HCT116 (cell line): ENCODE measurements at regions not wholly inside any gene's neighbourhood (a gene's known extent, or its start where the extent isn't known, plus 50 kb on each side); places are given as distances from the start of the nearest gene placed in this dataset.

ENCODE experiments used
- ATAC-seq: fragments of 200-7000 bp; cut with Tn5 transposase; 2 replicates; pipeline ENCODE4 v1.9.1; 2020; ENCODE audit warnings: mild to moderate bottlenecking, moderate library complexity
- BruUV-seq: library from RNA; stranded (reverse); fragments of 400-500 nt; replicated peaks from 2 replicates; lab custom pipeline; 2021; lab: Mats Ljungman, UMichigan
- CTCF ChIA-PET: fragments of 300-600 bp; sonication (Branson Sonifier 250); formaldehyde crosslinking; loops from one replicate; lab custom pipeline; 2021; ENCODE audit warnings: antibody characterized with exemption; lab: Charles Lee
- POLR2A ChIA-PET: fragments of 300-600, 350-600 bp; sonication (Branson Sonifier 250); formaldehyde crosslinking; loops from one replicate; lab custom pipeline; 2021; ENCODE audit warnings: antibody characterized with exemption; lab: Charles Lee
- RAD21 ChIA-PET, 2 experiments: fragments of 300-600 bp; sonication (Branson Sonifier 250); formaldehyde crosslinking; loops; one replicate each; lab custom pipeline; 2023; ENCODE audit warnings: low total read pairs in 2 of 2; ENCODE audit not compliant: uncharacterized antibody in 2 of 2, unreplicated experiment in 2 of 2, low non-redundant PET in 1 of 2; lab: Charles Lee
- DNase-seq: peaks from one replicate; pipeline ENCODE4 v3.0.0-alpha.2; 2010; ENCODE audit warnings: low read depth, low spot score
- H2AFZ ChIP-seq: fragments of 200-600 bp; shearing (Covaris generic), sonication (generic); 2 replicates; pipeline ENCODE4 v1.6.1; 2017; ENCODE audit warnings: low read depth, mixed run types, mixed read lengths, antibody characterized with exemption, low read length; ENCODE audit not compliant: poor library complexity, severe bottlenecking
- H3K27ac ChIP-seq: 2 replicates; pipeline ENCODE4 v1.5.1; 2012; ENCODE audit warnings: low read depth, low read length
- H3K27me3 ChIP-seq: fragments of 200-600 bp; sonication (generic); 2 replicates; pipeline ENCODE4 v1.6.1; 2016; ENCODE audit warnings: mixed run types, low read length, mixed read lengths; ENCODE audit not compliant: insufficient read depth
- H3K36me3 ChIP-seq, 2 experiments: fragments of 200-500 bp in 1 of 2; fragments of 200-600 bp in 1 of 2; sonication (Bioruptor generic) in 1 of 2; sonication (generic) in 1 of 2; 2 replicates each; pipeline versions ENCODE4 v1.5.1 to v1.6.1; 2014 to 2016; ENCODE audit warnings: low read length in 2 of 2, inconsistent platforms in 1 of 2, mixed read lengths in 1 of 2, mixed run types in 1 of 2; ENCODE audit not compliant: insufficient read depth in 2 of 2, control insufficient read depth in 1 of 2
- H3K4me1 ChIP-seq, 2 experiments: fragments of 200-600 bp in 1 of 2; sonication (generic) in 1 of 2; 2 replicates each; pipeline versions ENCODE4 v1.5.1 to v1.6.1; 2012 to 2017; ENCODE audit warnings: low read length in 2 of 2, inconsistent platforms in 1 of 2, mild to moderate bottlenecking in 1 of 2, mixed read lengths in 1 of 2, mixed run types in 1 of 2, moderate library complexity in 1 of 2; ENCODE audit not compliant: insufficient read depth in 2 of 2, control insufficient read depth in 1 of 2
- H3K4me2 ChIP-seq: fragments of 200-600 bp; sonication (generic); 2 replicates; pipeline ENCODE4 v1.6.1; 2017; ENCODE audit warnings: mixed run types, low read length, mixed read lengths
- H3K4me3 ChIP-seq, 2 experiments: fragments of 200-600 bp in 1 of 2; sonication (generic) in 1 of 2; replicated peaks in 1 of 2; 2 replicates each; pipeline ENCODE4 v1.5.1; 2011 to 2016; ENCODE audit warnings: low read length in 2 of 2, control low read depth in 1 of 2, low read depth in 1 of 2, mild to moderate bottlenecking in 1 of 2, mixed read lengths in 1 of 2, mixed run types in 1 of 2
- H3K79me2 ChIP-seq: fragments of 200-600 bp; sonication (generic); 2 replicates; pipeline ENCODE4 v1.6.1; 2017; ENCODE audit warnings: mild to moderate bottlenecking, mixed run types, low read length, moderate library complexity, mixed read lengths; ENCODE audit not compliant: insufficient read depth
- H3K9ac ChIP-seq: fragments of 200-600 bp; sonication (generic); 2 replicates; pipeline ENCODE4 v1.6.1; 2016; ENCODE audit warnings: low read length, mixed read lengths
- H3K9me2 ChIP-seq: fragments of 200-600 bp; sonication (generic), shearing (Covaris generic); 2 replicates; pipeline ENCODE4 v1.6.1; 2017; ENCODE audit warnings: mixed run types, mild to moderate bottlenecking, moderate library complexity; ENCODE audit not compliant: insufficient read depth
- H3K9me3 ChIP-seq, 2 experiments: fragments of 200-500 bp in 1 of 2; fragments of 200-600 bp in 1 of 2; sonication (Bioruptor generic) in 1 of 2; sonication (generic) in 1 of 2; 2 replicates each; pipeline ENCODE4 v1.6.1; 2014 to 2017; ENCODE audit warnings: low read length in 2 of 2, mixed read lengths in 2 of 2, inconsistent platforms in 1 of 2, low read depth in 1 of 2, mild to moderate bottlenecking in 1 of 2, mixed run types in 1 of 2, moderate library complexity in 1 of 2; ENCODE audit not compliant: control insufficient read depth in 1 of 2, insufficient read depth in 1 of 2
- H4K20me1 ChIP-seq: fragments of 200-600 bp; sonication (generic), shearing (Covaris generic); 2 replicates; pipeline ENCODE4 v1.6.1; 2017; ENCODE audit warnings: mixed run types, mild to moderate bottlenecking, moderate library complexity; ENCODE audit not compliant: insufficient read depth
- CEBPB ChIP-seq: IDR thresholded peaks from 2 replicates; pipeline ENCODE4 v1.6.1; 2012; ENCODE audit warnings: low read depth
- EZH2 ChIP-seq: fragments of 200-600 bp; sonication (generic); IDR thresholded peaks from 2 replicates; pipeline ENCODE4 v1.6.1; 2017; ENCODE audit warnings: antibody characterized with exemption, mixed run types
- EZH2phosphoT487 ChIP-seq: fragments of 200-600 bp; IDR thresholded peaks from 2 replicates; pipeline ENCODE4 v1.6.1; 2018; ENCODE audit warnings: antibody characterized with exemption, borderline replicate concordance
- POLR2A ChIP-seq: IDR thresholded peaks from 2 replicates; pipeline ENCODE4 v1.7.0; 2011; ENCODE audit warnings: borderline replicate concordance; ENCODE audit not compliant: insufficient read depth, insufficient read length; ENCODE audit errors: extremely low read depth
- RAD21 ChIP-seq: IDR thresholded peaks from 2 replicates; pipeline ENCODE4 v1.6.1; 2012; ENCODE audit warnings: low read depth, mild to moderate bottlenecking
- SP1 ChIP-seq: IDR thresholded peaks from 2 replicates; pipeline ENCODE4 v1.6.1; 2012; ENCODE audit warnings: low read depth
- ZFX ChIP-seq: fragments of 450-650 bp; IDR thresholded peaks from 2 replicates; pipeline ENCODE4 v1.6.1; 2017
- ZNF274 ChIP-seq: fragments of 200-500 bp; sonication (Bioruptor generic); IDR thresholded peaks from 2 replicates; pipeline ENCODE4 v1.6.1; 2014; ENCODE audit warnings: mild to moderate bottlenecking, low read depth, low read length, inconsistent platforms
- intact Hi-C: fragments of 100-400 bp; cut with micrococcal nuclease; formaldehyde crosslinking; loops from 2 replicates; pipeline ENCODE4 v1.10.0; 2022
- TF ChIP-seq, protein P1 (sequence below): IDR thresholded peaks from 2 replicates; pipeline ENCODE4 v1.6.1; 2011; ENCODE audit warnings: mild to moderate bottlenecking, low read length, moderate library complexity; ENCODE audit not compliant: insufficient replicate concordance; ENCODE audit errors: extremely low read depth
- TF ChIP-seq, protein P2 (sequence below): IDR thresholded peaks from 2 replicates; pipeline ENCODE4 v1.6.1; 2012
- TF ChIP-seq, protein P3 (sequence below): IDR thresholded peaks from 2 replicates; pipeline ENCODE4 v1.6.1; 2012; ENCODE audit warnings: low read depth

DNA sequence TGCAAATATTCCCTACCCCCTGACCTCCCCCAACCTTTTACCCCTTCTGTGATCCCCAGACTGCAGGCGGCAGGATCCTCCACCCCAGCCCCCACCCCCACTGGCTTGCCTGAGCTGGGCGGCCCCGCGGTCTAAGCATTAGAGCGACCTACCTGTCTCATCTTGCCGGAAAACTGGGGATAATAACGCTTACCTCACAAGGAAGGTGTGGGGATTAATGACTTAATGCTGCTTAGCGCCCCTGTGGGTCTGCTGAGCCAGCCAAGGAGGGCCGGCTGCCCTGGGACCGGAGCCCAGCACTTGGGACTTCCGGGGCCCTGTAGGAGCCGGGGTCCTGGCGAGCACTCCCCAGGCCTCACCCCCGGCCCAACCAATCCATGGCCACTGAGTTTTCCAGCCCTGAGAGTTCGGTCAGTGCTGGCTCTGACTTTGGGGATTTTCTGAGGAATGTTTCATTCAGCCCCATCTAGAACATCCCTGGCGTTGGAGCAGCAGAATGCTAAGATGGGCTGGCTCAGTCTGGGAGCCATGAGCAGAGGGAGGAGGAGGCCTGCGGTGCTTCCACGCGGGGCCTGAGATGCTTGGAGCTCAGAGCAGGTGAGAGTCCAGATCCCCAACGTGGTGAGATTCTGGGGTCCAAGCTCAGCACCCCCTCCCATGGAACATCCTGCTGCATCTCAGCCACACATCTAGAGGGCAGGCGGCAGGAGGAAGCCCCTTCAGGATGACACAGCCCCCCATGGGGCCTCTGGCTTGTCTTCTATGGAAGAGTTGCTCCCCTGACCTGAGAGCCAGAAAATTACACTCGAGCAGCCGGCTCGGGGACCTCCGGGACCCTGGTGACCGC is 97.9 kb downstream of the RIPK4 start:
- H2AFZ ChIP-seq = no peak overlapping the region
- ATAC-seq = no peak
- ChIA-PET RAD21 (no interaction called here), CTCF (no interaction called here)
- H3K4me2 ChIP-seq = no peak overlapping the region
- peaks cover 6 to 11% of the 10 kb centered on the region in 2 experiments; a peak in 3 of 4 replicates for H3K4me1 ChIP-seq
- no peak for TF ChIP-seq POLR2A
- no peak for TF ChIP-seq ZNF274
- TF ChIP-seq, protein P1, sequence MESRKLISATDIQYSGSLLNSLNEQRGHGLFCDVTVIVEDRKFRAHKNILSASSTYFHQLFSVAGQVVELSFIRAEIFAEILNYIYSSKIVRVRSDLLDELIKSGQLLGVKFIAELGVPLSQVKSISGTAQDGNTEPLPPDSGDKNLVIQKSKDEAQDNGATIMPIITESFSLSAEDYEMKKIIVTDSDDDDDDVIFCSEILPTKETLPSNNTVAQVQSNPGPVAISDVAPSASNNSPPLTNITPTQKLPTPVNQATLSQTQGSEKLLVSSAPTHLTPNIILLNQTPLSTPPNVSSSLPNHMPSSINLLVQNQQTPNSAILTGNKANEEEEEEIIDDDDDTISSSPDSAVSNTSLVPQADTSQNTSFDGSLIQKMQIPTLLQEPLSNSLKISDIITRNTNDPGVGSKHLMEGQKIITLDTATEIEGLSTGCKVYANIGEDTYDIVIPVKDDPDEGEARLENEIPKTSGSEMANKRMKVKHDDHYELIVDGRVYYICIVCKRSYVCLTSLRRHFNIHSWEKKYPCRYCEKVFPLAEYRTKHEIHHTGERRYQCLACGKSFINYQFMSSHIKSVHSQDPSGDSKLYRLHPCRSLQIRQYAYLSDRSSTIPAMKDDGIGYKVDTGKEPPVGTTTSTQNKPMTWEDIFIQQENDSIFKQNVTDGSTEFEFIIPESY = no peak
- TF ChIP-seq CEBPB = no peak
- no peak for TF ChIP-seq EZH2phosphoT487
- TF ChIP-seq, protein P2, sequence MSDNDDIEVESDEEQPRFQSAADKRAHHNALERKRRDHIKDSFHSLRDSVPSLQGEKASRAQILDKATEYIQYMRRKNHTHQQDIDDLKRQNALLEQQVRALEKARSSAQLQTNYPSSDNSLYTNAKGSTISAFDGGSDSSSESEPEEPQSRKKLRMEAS = no peak
- TF ChIP-seq ZFX = no peak
- no peak for TF ChIP-seq RAD21
- TF ChIP-seq, protein P3, sequence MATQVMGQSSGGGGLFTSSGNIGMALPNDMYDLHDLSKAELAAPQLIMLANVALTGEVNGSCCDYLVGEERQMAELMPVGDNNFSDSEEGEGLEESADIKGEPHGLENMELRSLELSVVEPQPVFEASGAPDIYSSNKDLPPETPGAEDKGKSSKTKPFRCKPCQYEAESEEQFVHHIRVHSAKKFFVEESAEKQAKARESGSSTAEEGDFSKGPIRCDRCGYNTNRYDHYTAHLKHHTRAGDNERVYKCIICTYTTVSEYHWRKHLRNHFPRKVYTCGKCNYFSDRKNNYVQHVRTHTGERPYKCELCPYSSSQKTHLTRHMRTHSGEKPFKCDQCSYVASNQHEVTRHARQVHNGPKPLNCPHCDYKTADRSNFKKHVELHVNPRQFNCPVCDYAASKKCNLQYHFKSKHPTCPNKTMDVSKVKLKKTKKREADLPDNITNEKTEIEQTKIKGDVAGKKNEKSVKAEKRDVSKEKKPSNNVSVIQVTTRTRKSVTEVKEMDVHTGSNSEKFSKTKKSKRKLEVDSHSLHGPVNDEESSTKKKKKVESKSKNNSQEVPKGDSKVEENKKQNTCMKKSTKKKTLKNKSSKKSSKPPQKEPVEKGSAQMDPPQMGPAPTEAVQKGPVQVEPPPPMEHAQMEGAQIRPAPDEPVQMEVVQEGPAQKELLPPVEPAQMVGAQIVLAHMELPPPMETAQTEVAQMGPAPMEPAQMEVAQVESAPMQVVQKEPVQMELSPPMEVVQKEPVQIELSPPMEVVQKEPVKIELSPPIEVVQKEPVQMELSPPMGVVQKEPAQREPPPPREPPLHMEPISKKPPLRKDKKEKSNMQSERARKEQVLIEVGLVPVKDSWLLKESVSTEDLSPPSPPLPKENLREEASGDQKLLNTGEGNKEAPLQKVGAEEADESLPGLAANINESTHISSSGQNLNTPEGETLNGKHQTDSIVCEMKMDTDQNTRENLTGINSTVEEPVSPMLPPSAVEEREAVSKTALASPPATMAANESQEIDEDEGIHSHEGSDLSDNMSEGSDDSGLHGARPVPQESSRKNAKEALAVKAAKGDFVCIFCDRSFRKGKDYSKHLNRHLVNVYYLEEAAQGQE = no peak
- no peak for TF ChIP-seq EZH2
- TF ChIP-seq SP1 = no peak
- TF ChIP-seq, all 23 proteins: peak for 0
- H3K36me3 ChIP-seq = no peaks in the 10 kb centered on the region
- intact Hi-C loops = no loop called here
- H3K9ac ChIP-seq = no peak overlapping the region
- no peaks in the 10 kb centered on the region for H3K9me2 ChIP-seq
- no peaks in the 10 kb centered on the region for H3K9me3 ChIP-seq
- H3K79me2 ChIP-seq = no peaks in the 10 kb centered on the region
- no peak for DNase-seq
- POLR2A ChIA-PET = no interaction called here
- no peak overlapping the region for H3K4me3 ChIP-seq
- H4K20me1 ChIP-seq = no peaks in the 10 kb centered on the region
- no peaks in the 10 kb centered on the region for H3K27me3 ChIP-seq
- no peak overlapping the region for H3K27ac ChIP-seq
- no TSS peak for BruUV-seq
